Smooth muscle cell (in vitro differentiated cells): ENCODE measurements at regions not wholly inside any gene's neighbourhood (a gene's known extent, or its start where the extent isn't known, plus 50 kb on each side); places are given as distances from the start of the nearest gene placed in this dataset.

Experiments used
- DNase-seq: peaks from one replicate; lab custom pipeline; 2025; ENCODE audit not compliant: unreplicated experiment; lab: John Stamatoyannopoulos, UW
- H2AFZ ChIP-seq: fragments of 200-600 bp; sonication (generic); 2 replicates; pipeline ENCODE4 v1.6.0; 2016; ENCODE audit warnings: antibody characterized with exemption, low read depth, mild to moderate bottlenecking
- H3F3A ChIP-seq: fragments of 200-600 bp; sonication (generic); 2 replicates; pipeline ENCODE4 v1.6.0; 2017; ENCODE audit warnings: antibody characterized with exemption, low read depth
- H3K27ac ChIP-seq: fragments of 200-600 bp; sonication (generic); 2 replicates; pipeline ENCODE4 v1.5.1; 2016; ENCODE audit warnings: low read depth, mild to moderate bottlenecking
- H3K27me3 ChIP-seq: fragments of 200-600 bp; sonication (generic); 2 replicates; pipeline ENCODE4 v1.6.1; 2016; ENCODE audit warnings: low read depth, mild to moderate bottlenecking
- H3K36me3 ChIP-seq: fragments of 200-600 bp; sonication (generic); 2 replicates; pipeline ENCODE4 v1.5.1; 2016; ENCODE audit warnings: low read depth
- H3K4me1 ChIP-seq: fragments of 200-600 bp; sonication (generic); 2 replicates; pipeline ENCODE4 v1.5.1; 2016; ENCODE audit warnings: low read depth
- H3K4me2 ChIP-seq: fragments of 200-600 bp; sonication (generic); 2 replicates; pipeline ENCODE4 v1.6.0; 2016; ENCODE audit warnings: mild to moderate bottlenecking
- H3K4me3 ChIP-seq: fragments of 200-600 bp; sonication (generic); 2 replicates; pipeline ENCODE4 v1.5.1; 2016; ENCODE audit warnings: mild to moderate bottlenecking
- H3K79me2 ChIP-seq: fragments of 200-600 bp; sonication (generic); 2 replicates; pipeline ENCODE4 v1.6.0; 2016; ENCODE audit warnings: low read depth, mild to moderate bottlenecking
- H3K9ac ChIP-seq: fragments of 200-600 bp; sonication (generic); 2 replicates; pipeline ENCODE4 v1.6.0; 2016; ENCODE audit warnings: low read depth
- H3K9me3 ChIP-seq: fragments of 200-600 bp; sonication (generic); replicated peaks from 2 replicates; pipeline ENCODE4 v1.5.1; 2016; ENCODE audit warnings: low read depth
- H4K20me1 ChIP-seq: fragments of 200-600 bp; sonication (generic); 2 replicates; pipeline ENCODE4 v1.6.0; 2016; ENCODE audit warnings: low read depth
- WGBS: methylation state at CpG from one replicate; pipeline ENCODE4 v1.1.7; 2016; ENCODE audit warnings: low lambda C conversion rate; 5-methylcytosine and 5-hydroxymethylcytosine counted together
- TF ChIP-seq, protein P1 (sequence below): fragments of 200-600 bp; sonication (generic); IDR thresholded peaks from 2 replicates; pipeline ENCODE4 v1.5.1; 2017; ENCODE audit warnings: borderline replicate concordance, mild to moderate bottlenecking, antibody characterized with exemption; ENCODE audit not compliant: insufficient read depth, poor library complexity, severe bottlenecking

DNA sequence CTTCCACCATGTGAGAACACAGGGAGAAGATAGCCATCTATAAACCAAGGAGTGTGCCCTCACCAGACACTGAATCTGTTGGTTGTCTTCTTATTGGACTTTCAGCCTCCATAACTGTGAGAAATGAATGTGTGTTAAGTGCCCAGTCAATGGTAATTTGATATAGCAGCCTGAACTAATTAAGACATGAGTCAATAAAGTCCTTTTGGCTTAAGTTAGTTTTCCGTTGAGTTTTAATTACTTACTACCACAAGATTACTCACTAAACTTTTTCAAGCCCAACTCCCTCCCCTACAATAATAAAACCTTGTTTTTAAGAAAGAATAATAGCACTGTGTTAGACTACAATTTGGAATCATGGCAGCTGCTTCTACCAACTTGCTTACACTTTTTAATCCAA, 324.2 kb downstream of the PCDH19 start:
- 52% methylated on average over 1 of the region's 1 CpG for WGBS
- Histone ChIP-seq H3K4me2 (no peak overlapping the region), H4K20me1 (no peaks in the 10 kb centered on the region), H3F3A (no peaks in the 10 kb centered on the region), H3K9me3 (no peaks in the 10 kb centered on the region), H3K36me3 (no peaks in the 10 kb centered on the region), H3K4me1 (no peaks in the 10 kb centered on the region), H2AFZ (no peak overlapping the region), H3K27me3 (no peaks in the 10 kb centered on the region), H3K27ac (no peak overlapping the region), H3K4me3 (no peak overlapping the region), H3K79me2 (no peaks in the 10 kb centered on the region), H3K9ac (no peak overlapping the region)
- no peak for DNase-seq
- TF ChIP-seq, protein P1, sequence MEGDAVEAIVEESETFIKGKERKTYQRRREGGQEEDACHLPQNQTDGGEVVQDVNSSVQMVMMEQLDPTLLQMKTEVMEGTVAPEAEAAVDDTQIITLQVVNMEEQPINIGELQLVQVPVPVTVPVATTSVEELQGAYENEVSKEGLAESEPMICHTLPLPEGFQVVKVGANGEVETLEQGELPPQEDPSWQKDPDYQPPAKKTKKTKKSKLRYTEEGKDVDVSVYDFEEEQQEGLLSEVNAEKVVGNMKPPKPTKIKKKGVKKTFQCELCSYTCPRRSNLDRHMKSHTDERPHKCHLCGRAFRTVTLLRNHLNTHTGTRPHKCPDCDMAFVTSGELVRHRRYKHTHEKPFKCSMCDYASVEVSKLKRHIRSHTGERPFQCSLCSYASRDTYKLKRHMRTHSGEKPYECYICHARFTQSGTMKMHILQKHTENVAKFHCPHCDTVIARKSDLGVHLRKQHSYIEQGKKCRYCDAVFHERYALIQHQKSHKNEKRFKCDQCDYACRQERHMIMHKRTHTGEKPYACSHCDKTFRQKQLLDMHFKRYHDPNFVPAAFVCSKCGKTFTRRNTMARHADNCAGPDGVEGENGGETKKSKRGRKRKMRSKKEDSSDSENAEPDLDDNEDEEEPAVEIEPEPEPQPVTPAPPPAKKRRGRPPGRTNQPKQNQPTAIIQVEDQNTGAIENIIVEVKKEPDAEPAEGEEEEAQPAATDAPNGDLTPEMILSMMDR: no peak

DNA sequence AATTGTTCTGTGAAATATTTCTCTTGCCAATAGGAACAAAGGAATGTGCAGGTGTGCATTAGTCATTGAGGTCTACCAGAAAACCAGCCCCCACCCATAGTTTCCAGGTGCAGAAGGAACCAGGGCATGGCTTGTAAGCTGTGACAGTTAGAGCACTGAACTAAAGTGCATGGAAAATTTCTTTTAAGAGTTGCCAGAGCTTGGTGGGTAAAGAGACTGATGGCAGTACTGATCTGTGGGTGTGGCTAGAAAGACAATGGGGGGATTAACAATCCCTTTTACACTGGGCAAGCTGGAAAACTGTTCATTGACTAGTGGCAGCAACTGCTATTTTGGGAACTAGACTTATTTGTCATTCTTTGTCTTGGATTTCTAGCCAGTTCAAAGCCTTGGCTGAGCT, 326.9 kb downstream of the PCDH19 start:
- H3K27ac ChIP-seq: peak overlapping the region; percentile 33
- H3K27me3 ChIP-seq: no peaks in the 10 kb centered on the region
- TF ChIP-seq, protein P1: no peak
- no peak overlapping the region for H3K4me3 ChIP-seq
- H3K36me3 ChIP-seq: no peaks in the 10 kb centered on the region
- H4K20me1 ChIP-seq: no peaks in the 10 kb centered on the region
- no peaks in the 10 kb centered on the region for H3K4me1 ChIP-seq
- no peak for DNase-seq
- no peaks in the 10 kb centered on the region for H3F3A ChIP-seq
- H3K4me2 ChIP-seq: no peak overlapping the region
- H3K9ac ChIP-seq: no peak overlapping the region
- no peak overlapping the region for H2AFZ ChIP-seq
- no peaks in the 10 kb centered on the region for H3K79me2 ChIP-seq
- H3K9me3 ChIP-seq: no peaks in the 10 kb centered on the region

DNA sequence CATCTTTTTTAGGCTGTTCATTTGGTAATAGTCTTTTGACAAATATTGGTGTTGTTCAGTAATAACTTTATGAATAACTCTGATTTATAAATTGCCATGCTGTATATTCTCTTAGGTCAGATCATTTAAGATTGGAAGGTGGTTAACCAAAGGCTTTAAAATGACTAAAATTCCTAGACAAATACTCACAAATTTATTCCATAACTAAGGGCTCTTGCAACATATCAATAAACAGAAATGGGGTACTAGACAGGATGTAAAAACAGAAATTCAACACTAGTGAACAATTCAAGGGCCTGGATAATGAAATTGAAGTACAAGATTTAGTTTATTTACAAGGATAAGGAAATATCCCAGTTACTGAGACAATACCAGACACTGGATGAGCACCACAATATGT, 328.6 kb downstream of the PCDH19 start:
- Histone ChIP-seq H3K27ac (peak overlapping the region; percentile 59), H3K36me3 (no peaks in the 10 kb centered on the region), H4K20me1 (no peaks in the 10 kb centered on the region), H2AFZ (no peak overlapping the region), H3K4me3 (no peak overlapping the region), H3K27me3 (no peaks in the 10 kb centered on the region), H3F3A (no peaks in the 10 kb centered on the region), H3K9me3 (peaks cover 3% of the 10 kb centered on the region), H3K79me2 (no peaks in the 10 kb centered on the region), H3K9ac (no peak overlapping the region), H3K4me1 (no peaks in the 10 kb centered on the region), H3K4me2 (no peak overlapping the region)
- DNase-seq: no peak
- TF ChIP-seq, protein P1: no peak

DNA sequence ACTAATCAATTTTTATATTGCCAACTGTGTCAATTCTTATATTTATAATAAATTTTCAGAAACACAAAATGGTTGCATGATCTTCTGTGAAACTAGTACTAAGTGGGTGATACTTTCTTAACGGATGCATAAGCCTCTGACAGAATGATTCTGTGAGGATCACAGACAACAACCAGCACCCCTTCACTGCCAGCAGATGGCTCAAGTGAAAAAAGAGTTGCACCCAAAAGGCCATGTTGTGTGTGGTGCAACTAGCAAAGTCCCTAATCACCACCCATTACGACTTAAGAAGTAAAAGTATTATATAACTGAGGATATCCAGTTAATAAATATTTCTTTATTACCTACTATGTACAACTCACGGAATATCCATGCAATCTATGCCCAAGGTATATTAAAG, 334.0 kb downstream of the PCDH19 start:
- Histone ChIP-seq H3K27ac (no peak overlapping the region), H4K20me1 (no peaks in the 10 kb centered on the region), H2AFZ (no peak overlapping the region), H3K27me3 (no peaks in the 10 kb centered on the region), H3K79me2 (no peaks in the 10 kb centered on the region), H3K4me2 (no peak overlapping the region), H3K4me3 (no peak overlapping the region), H3K4me1 (no peaks in the 10 kb centered on the region), H3F3A (no peaks in the 10 kb centered on the region), H3K9me3 (peaks cover 3% of the 10 kb centered on the region), H3K9ac (no peak overlapping the region), H3K36me3 (no peaks in the 10 kb centered on the region)
- TF ChIP-seq, protein P1: no peak
- DNase-seq: no peak
- WGBS: 49% methylated on average over 3 of the region's 3 CpGs
